ENCODE measurements at regions not wholly inside any gene's neighbourhood (a gene's known extent, or its start where the extent isn't known, plus 50 kb on each side); places are given as distances from the start of the nearest gene placed in this dataset.
"Not testable (repeated sequence)": the region's sequence is repeated elsewhere in the genome, so short reads cannot be mapped to it uniquely, and the experiment has no call there.

- DNase-seq, result no peak
Measured at GRCh38 chr21:18970941-18971340, 567.4 kb upstream of the TMPRSS15 start.

GRCh38 chr21:18985584-18985983, 582.0 kb upstream of the TMPRSS15 start:
- DNase-seq, result no peak

DNA sequence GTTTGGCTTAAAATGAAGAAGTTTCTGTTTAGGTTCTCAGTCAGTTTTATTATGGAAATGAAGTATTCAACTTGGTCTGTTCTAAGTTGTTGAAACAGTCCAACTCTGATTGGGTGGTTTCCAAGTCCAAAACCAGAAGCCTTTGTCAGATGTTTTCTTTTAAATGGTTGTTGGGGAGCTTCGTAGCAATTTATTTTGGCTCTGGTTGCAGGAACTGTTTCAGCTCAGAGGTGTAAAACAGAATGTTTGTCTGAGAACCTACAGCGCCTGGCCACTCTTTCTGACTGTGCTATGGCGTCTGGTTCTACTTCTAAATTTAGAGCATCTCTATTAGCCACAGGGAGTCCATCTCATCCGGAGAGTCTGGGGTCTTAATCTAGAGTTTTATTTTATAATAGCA, 582.6 kb upstream of the TMPRSS15 start:
- no peak for DNase-seq

GRCh38 chr21:18987520-18988026, 584.0 kb upstream of the TMPRSS15 start:
- no peak for DNase-seq

DNA sequence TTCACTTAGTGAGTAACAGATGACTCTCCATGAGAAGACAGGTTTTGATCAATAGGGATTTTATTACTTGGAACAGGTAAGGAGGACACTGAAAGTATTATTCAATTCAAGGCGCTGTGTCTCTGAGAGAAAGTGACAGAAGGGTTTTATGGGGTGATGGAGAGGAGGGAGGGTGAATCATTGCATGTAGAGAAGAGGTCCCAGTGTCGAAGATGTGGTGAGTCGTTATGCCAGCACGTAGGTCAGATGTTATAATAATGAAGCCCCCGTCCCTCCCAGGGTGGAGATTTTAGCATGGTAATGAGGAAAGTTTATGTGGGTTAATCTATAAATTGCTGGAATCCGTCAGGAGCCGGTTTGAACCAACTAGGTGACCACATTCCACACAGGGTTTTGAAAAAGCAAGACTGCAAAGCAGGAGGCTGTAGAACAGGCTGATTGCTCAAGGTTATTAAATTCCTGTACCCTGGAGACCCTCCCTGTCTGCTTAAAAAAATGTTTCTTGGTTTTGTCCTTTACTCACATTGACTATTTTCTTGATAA, 586.4 kb upstream of the TMPRSS15 start:
- no peak for DNase-seq

DNA sequence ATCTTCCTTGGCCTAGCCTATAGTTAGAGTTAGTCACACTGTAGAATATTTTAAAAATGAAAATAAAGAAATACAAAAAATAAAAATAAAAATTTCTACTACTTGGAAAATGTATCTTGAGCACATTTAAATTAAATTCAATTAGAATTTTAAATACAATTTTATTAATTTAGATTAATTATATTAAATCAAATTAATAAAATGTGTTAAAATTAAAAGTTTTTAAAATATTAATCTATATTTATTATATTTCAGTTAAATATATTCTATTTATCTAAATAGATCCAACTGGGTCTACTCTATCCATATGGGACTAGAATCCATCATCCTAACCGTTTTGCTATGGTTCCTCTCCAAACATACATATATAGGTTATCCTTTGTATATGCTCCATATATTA, 588.3 kb upstream of the TMPRSS15 start:
- no peak for DNase-seq

DNA sequence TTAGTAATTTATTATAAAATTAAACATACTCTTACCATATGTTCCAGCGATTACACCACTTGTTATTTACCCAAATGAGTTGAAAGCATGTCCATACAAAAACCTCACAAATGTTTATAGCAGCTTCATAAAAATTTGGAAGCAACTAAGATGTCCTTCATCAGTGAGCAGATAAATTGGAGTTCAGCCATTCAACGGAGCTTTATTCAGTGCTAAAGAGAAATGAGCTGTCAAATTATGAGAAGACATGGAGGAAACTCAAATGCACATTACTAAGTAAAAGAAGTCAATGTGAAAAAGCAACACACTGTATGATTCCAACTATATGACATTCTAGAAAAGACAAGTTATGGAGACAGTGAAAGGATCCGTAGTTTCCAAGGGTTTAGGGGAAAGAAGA, 606.7 kb upstream of the TMPRSS15 start:
- no peak for DNase-seq

DNA sequence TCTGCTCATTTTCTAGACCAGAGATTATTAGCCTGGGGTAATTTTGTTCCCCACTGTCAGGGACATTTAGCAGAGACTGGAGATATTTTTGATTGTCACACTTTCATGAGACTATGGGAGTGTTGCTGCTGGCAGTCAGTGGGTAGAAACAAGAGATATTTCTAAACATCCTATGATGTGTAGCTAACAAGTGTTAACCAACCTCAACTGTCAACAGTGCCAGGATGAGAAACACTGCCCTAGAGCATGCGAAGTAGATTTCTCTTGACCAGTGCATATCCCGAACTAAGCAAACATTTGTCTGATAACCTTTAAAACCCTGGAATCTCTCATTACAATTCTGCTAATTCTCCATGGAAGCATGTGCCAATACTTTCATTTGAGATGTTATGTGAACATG, 607.4 kb upstream of the TMPRSS15 start:
- no peak for DNase-seq

GRCh38 chr21:19011451-19011850, 607.9 kb upstream of the TMPRSS15 start:
- no peak for DNase-seq

DNA sequence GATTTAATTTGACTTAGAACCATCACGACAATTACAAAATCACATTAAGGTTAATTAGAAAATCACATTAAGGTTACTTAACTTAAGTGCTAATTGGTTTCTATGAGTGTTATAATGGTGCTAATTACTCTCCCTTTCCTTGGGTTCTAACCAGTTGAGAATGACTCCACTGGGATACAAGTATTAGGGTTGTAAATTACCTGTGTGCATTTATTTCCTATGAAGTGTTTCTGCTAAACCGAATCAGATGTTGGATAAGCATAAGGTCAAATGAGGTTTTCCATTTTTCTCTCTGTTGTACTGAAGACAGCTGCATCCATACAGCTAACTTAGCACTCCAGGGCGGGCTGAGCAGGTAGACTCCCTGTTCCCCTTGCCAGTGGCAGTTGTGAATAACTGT, 610.3 kb upstream of the TMPRSS15 start:
- no peak for DNase-seq

DNA sequence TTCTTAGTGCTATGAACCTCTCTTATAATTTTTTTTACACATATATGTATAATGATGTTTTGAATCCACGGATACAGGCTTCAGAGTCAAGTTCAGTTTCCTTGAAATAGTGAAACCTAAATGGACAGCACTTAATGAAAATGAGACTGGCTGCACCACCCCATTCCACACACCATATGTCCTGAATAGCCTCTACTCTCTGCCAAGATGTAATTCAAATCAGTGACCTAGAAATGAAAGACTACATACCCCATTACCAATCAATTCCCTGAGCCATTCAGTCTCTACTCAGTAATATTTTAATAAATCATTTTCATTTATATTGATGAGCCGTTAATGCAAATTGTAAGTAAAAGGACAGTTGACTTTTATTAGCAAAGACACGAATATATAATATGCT, 614.9 kb upstream of the TMPRSS15 start:
- no peak for DNase-seq

DNA sequence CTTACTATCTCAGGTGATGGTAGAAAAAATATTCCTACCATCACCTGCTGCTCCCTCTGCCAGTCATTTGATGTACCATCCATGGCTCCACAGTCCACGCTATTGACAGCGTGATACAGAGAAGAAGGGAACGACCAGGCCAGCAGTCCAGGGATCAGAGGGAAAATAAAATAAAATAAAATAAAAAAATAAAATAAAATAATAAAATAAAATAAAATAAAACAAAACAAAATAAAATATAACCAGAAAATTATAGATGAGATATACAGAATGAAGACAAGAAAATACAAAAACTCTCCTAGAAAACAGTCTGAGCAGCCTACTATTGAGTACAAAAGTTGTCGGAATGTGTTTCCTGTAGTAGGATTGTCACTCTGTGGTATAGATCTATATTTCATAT, 619.4 kb upstream of the TMPRSS15 start:
- DNase-seq, result no peak

GRCh38 chr21:19026911-19027310, 623.3 kb upstream of the TMPRSS15 start:
- no peak for DNase-seq

DNA sequence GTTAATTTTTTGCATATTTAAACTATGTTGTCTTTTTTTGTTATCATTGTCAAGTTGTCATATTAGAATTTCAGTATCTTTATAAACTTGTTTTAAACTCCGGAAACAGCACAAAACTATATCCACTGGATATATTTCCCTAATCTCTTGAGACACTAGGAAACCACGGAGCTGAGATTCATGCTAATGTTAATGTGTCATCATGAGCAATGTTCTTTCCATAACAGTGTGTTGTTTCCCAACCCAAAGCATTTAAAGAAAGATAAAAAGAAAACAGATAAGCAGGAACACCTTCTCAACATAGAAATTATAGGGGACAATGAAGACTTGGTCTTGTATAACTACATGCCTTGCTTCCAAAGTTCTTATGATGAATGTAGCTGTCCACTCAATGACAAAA, 626.2 kb upstream of the TMPRSS15 start:
- no peak for DNase-seq

GRCh38 chr21:19031953-19032352, 628.4 kb upstream of the TMPRSS15 start:
- no peak for DNase-seq

DNA sequence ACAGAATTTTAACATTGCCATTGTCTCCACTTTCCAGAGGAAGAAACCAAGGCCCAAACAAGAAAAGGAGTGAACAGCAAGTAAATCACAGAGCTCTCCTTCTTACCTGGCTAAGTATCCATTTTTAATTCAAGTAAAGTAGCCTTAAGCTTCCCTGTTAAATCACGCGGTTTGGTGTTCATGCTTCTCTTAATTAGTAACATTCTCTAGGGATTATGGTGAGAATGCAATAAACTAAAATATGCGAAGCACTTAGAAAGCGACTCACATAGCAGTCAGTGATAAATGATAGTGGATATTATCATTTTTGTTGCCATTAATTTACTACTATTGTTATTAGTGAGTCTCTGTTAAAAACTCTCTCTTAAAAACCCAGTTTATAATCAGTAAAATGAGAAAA, 630.5 kb upstream of the TMPRSS15 start:
- DNase-seq, result no peak

DNA sequence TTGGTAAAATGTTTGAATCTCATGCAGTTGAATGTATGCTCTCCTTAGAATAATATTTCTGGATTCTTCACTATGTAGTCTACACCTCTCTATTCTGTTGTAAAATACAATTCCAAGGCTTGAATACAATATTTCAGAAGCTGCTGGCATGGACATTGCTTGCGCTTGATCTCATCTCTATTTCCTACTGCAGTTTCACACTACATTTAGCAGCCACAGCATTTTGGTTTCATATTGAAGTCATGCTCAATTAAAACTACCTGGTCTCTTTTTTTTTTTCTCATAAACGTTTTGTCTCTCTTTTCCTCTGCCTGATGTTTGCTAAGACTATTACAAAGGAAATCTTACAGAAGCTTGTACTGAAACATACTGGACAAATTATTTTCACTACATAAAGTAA, 631.0 kb upstream of the TMPRSS15 start:
- no peak for DNase-seq

GRCh38 chr21:19045876-19046275, 642.3 kb upstream of the TMPRSS15 start:
- DNase-seq, result no peak

- no peak for DNase-seq
Measured at GRCh38 chr21:19048098-19048672, 644.6 kb upstream of the TMPRSS15 start.

GRCh38 chr21:19049567-19049966, 646.0 kb upstream of the TMPRSS15 start:
- no peak for DNase-seq

- DNase-seq, result no peak
Measured at GRCh38 chr21:19065164-19065563, 661.6 kb upstream of the TMPRSS15 start.

DNA sequence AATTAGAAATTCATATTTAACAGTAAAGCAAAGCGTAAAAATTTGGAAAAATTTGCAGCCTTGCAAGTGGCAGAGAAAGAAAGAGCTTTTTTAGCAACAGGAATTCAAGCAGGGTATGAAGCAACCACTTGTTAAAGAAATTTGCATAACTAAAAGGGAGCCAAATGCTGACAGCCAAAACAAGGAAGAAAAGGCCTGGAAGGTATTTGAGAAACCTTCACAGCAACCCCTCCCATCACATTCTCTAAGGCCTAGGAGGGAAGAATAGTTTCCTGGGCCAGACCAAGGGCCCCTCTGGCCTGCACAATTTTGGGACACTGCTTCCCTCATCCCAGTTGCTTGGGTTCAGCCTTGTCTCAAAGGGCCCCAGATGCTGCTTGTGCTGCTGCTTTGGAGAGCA, 672.4 kb upstream of the TMPRSS15 start:
- no peak for DNase-seq

DNA sequence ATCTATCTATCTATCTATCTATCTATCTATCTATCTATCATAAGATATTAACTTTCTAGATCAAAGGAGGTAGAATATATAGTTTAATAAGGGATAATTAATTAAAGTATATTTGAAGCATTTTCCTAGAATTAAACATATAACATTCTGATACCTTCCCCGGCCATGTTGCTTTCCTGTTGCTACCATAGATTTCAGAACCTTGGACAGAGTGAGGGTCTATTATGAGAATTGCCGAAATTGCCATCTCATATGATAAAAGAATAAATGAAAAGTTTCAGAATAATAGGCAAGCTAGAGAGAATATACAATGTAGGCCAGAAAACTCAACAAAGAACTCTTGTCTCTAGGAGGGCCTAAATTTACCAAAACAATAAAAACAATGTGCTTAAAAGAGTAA, 706.1 kb upstream of the TMPRSS15 start:
- no peak for DNase-seq

DNA sequence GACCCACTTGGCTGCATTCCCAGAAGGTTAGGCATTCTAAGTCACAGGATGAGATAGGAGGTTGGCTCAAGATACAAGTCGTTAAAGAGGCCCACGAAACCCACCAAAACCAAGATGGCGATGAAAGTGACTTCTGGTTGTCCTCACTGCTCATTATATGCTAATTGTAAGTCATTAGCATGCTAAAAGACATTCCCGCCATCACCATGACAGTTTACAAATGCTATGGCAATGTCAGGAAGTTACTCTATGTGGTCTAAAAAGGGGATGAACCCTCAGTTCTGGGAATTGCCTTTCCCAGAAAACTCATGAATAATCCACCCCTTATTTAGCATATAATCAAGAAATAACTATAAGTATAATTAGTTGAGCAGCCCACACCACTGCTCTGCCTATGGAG, 715.7 kb upstream of the TMPRSS15 start:
- DNase-seq, result not testable (repeated sequence)

GRCh38 chr21:19120591-19120990, 717.0 kb upstream of the TMPRSS15 start:
- no peak for DNase-seq
